ENCODE measurements at regions not wholly inside any gene's neighbourhood (a gene's known extent, or its start where the extent isn't known, plus 50 kb on each side); places are given as distances from the start of the nearest gene placed in this dataset.

- BruUV-seq (replicated peaks) = no TSS peak
- POLR2A ChIA-PET = no interaction called here
- Histone ChIP-seq H3K79me2 (ENCODE audit: control insufficient read depth, insufficient read depth, low read length) (no peaks in the 10 kb centered on the region), H3K36me3 (ENCODE audit: control insufficient read depth in 2 of 2, extremely low read depth in 1 of 2, insufficient read depth in 2 of 2, low read length in 2 of 2) (no peaks in the 10 kb centered on the region), H3K4me3 (replicated peaks in 1 of 3; ENCODE audit: insufficient read depth in 1 of 3, low read depth in 1 of 3, low read length in 3 of 3) (no peak overlapping the region), H4K20me1 (replicated peaks; ENCODE audit: control insufficient read depth, extremely low read depth, insufficient read depth, low read length) (no peaks in the 10 kb centered on the region), H3K4me2 (ENCODE audit: insufficient read depth, low read length) (no peak overlapping the region), H3K9me3 (replicated peaks; ENCODE audit: control insufficient read depth, insufficient read depth, low read length) (peaks cover 2% of the 10 kb centered on the region), H3K4me1 (ENCODE audit: control insufficient read depth, extremely low read depth, insufficient read depth, low read length) (no peaks in the 10 kb centered on the region), H3K27ac (ENCODE audit: insufficient read depth, low read depth, low read length) (no peak overlapping the region), H3K9ac (replicated peaks; ENCODE audit: extremely low read depth, insufficient read depth, low read length) (no peak overlapping the region), H2AFZ (ENCODE audit: low read depth, low read length) (no peak overlapping the region), H3K9me1 (replicated peaks; ENCODE audit: control insufficient read depth, extremely low read depth, insufficient read depth, low read length) (no peaks in the 10 kb centered on the region), H3K27me3 (ENCODE audit: control insufficient read depth in 2 of 2, insufficient read depth in 2 of 2, low read length in 2 of 2) (no peaks in the 10 kb centered on the region)
- CTCF ChIA-PET = no interaction called here
- dilution Hi-C loops (cut with MboI; ENCODE audit: extremely low pct_ligation_motif_present, low sequenced_read_pairs) = no loop called here
- intact Hi-C loops (cut with micrococcal nuclease) = no loop called here
- no peak for FAIRE-seq
- no peak for DNase-seq (ENCODE audit: low read depth, low spot score)
- TF ChIP-seq GATA2 (IDR thresholded peaks at IDR 0.05; ENCODE audit: insufficient read depth, insufficient read length, low read depth, low read length) = no peak
- TF ChIP-seq CTCF (IDR thresholded peaks at IDR 0.05; ENCODE audit: extremely low read depth in 1 of 2, insufficient read depth in 1 of 2, low read depth in 1 of 2, low read length in 2 of 2) = no peak
- no peak for TF ChIP-seq MAX (IDR thresholded peaks at IDR 0.05; ENCODE audit: insufficient read depth, insufficient read length)
- no peak for TF ChIP-seq EZH2 (IDR thresholded peaks at IDR 0.05; ENCODE audit: borderline replicate concordance, low read depth, low read length, severe bottlenecking)
- TF ChIP-seq MYC (IDR thresholded peaks at IDR 0.05; ENCODE audit: low read depth, low read length) = no peak
- TF ChIP-seq POLR2A (IDR thresholded peaks at IDR 0.05; ENCODE audit: low read depth, low read length) = no peak
- no peak for TF ChIP-seq POLR2AphosphoS5 (IDR thresholded peaks at IDR 0.05; ENCODE audit: insufficient read depth, low read depth, low read length)
- no peak for TF ChIP-seq JUN (IDR thresholded peaks at IDR 0.05; ENCODE audit: borderline replicate concordance, insufficient read depth, insufficient read length, low read depth)
- TF ChIP-seq FOS (IDR thresholded peaks at IDR 0.05; ENCODE audit: borderline replicate concordance, insufficient read depth, low read length) = no peak
Measured at GRCh38 chr7:156504687-156505545, 135.7 kb upstream of the RNF32 start.
